ENCODE measurements at regions not wholly inside any gene's neighbourhood (a gene's known extent, or its start where the extent isn't known, plus 50 kb on each side); places are given as distances from the start of the nearest gene placed in this dataset.

GRCh38 chrX:39322496-39322895 is 521.2 kb downstream of the MID1IP1 start:
- Histone ChIP-seq H3K27ac (no peak overlapping the region), H3K36me3 (no peaks in the 10 kb centered on the region), H3K27me3 (no peaks in the 10 kb centered on the region), H3K4me3 (no peak overlapping the region), H3K4me1 (ENCODE audit: low read depth) (no peaks in the 10 kb centered on the region), H3K9me3 (ENCODE audit: low read depth) (no peaks in the 10 kb centered on the region)
- DNase-seq (ENCODE audit: low read depth in 1 of 2, low spot score in 1 of 2), result no peak
- TF ChIP-seq, protein P1, sequence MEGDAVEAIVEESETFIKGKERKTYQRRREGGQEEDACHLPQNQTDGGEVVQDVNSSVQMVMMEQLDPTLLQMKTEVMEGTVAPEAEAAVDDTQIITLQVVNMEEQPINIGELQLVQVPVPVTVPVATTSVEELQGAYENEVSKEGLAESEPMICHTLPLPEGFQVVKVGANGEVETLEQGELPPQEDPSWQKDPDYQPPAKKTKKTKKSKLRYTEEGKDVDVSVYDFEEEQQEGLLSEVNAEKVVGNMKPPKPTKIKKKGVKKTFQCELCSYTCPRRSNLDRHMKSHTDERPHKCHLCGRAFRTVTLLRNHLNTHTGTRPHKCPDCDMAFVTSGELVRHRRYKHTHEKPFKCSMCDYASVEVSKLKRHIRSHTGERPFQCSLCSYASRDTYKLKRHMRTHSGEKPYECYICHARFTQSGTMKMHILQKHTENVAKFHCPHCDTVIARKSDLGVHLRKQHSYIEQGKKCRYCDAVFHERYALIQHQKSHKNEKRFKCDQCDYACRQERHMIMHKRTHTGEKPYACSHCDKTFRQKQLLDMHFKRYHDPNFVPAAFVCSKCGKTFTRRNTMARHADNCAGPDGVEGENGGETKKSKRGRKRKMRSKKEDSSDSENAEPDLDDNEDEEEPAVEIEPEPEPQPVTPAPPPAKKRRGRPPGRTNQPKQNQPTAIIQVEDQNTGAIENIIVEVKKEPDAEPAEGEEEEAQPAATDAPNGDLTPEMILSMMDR (IDR thresholded peaks at IDR 0.05; ENCODE audit: low read depth, low read length), result no peak

GRCh38 chrX:39324233-39324930 is 523.1 kb downstream of the MID1IP1 start:
- TF ChIP-seq, protein P1 (IDR thresholded peaks at IDR 0.05; ENCODE audit: low read depth, low read length), result no peak
- Histone ChIP-seq H3K4me1 (ENCODE audit: low read depth) (no peaks in the 10 kb centered on the region), H3K27me3 (no peaks in the 10 kb centered on the region), H3K27ac (no peak overlapping the region), H3K4me3 (no peak overlapping the region), H3K9me3 (ENCODE audit: low read depth) (no peaks in the 10 kb centered on the region), H3K36me3 (no peaks in the 10 kb centered on the region)
- DNase-seq (ENCODE audit: low read depth in 1 of 2, low spot score in 1 of 2), result no peak

DNA sequence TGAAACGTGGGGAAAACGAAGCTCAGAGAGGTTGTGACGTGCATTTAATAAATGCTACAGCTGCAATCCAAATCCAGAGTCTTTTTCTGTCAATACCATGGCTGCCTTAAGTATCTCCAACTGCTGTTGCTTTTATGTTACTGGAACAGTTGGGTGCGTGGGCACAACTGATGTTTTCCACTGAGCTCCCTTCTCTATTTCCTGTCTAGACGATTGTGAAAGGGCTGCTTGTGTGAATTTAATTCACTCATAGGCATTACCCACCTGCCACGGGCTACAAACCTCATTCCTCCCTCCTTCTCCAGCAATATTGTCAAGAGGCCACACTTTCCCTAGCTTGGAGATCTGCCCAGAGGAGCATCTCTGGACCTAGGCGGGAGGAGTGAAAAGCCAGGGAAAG is 526.0 kb downstream of the MID1IP1 start:
- Histone ChIP-seq H3K4me3 (no peak overlapping the region), H3K27ac (no peak overlapping the region), H3K9me3 (ENCODE audit: low read depth) (no peaks in the 10 kb centered on the region), H3K4me1 (ENCODE audit: low read depth) (no peaks in the 10 kb centered on the region), H3K36me3 (no peaks in the 10 kb centered on the region), H3K27me3 (no peaks in the 10 kb centered on the region)
- TF ChIP-seq, protein P1 (IDR thresholded peaks at IDR 0.05; ENCODE audit: low read depth, low read length), result no peak
- DNase-seq (ENCODE audit: low read depth in 1 of 2, low spot score in 1 of 2), result no peak

DNA sequence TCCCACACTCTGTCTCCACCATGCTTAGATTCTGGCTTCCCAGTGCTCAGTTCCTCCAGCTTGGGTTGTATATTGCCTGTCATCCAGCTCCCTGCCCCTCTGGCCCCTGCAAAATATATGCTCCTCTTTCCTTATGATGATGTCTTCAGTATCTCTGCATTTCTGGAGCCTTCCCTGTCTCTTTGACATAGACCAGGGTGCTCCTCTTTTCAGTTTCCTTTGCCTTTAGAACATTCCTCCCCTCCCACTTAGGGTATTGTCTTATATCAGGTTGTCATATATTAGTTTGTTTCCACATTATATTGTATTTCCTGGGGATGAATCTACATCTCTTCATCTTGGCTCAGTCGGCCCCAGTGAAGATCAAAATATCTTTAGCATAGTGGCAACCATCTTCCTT is 526.4 kb downstream of the MID1IP1 start:
- TF ChIP-seq, protein P1 (IDR thresholded peaks at IDR 0.05; ENCODE audit: low read depth, low read length), result no peak
- no peaks in the 10 kb centered on the region for H3K4me1 ChIP-seq (ENCODE audit: low read depth)

GRCh38 chrX:39328661-39329060 is 527.4 kb downstream of the MID1IP1 start:
- no peaks in the 10 kb centered on the region for H3K36me3 ChIP-seq
- H3K27me3 ChIP-seq, result no peaks in the 10 kb centered on the region
- H3K9me3 ChIP-seq (ENCODE audit: low read depth), result no peaks in the 10 kb centered on the region
- H3K4me1 ChIP-seq (ENCODE audit: low read depth), result no peaks in the 10 kb centered on the region
- no peak overlapping the region for H3K4me3 ChIP-seq
- DNase-seq (ENCODE audit: low read depth in 1 of 2, low spot score in 1 of 2), result no peak
- TF ChIP-seq, protein P1 (IDR thresholded peaks at IDR 0.05; ENCODE audit: low read depth, low read length), result no peak
- H3K27ac ChIP-seq, result no peak overlapping the region

More for the DNA sequence above, 526.4 kb downstream of the MID1IP1 start:
- no peaks in the 10 kb centered on the region for H3K36me3 ChIP-seq
- DNase-seq (ENCODE audit: low read depth in 1 of 2, low spot score in 1 of 2), result no peak
- no peak overlapping the region for H3K27ac ChIP-seq
- no peaks in the 10 kb centered on the region for H3K27me3 ChIP-seq
- no peaks in the 10 kb centered on the region for H3K9me3 ChIP-seq (ENCODE audit: low read depth)
- no peak overlapping the region for H3K4me3 ChIP-seq
